ENCODE measurements at regions not wholly inside any gene's neighbourhood (a gene's known extent, or its start where the extent isn't known, plus 50 kb on each side); places are given as distances from the start of the nearest gene placed in this dataset.
"Not testable (repeated sequence)": the region's sequence is repeated elsewhere in the genome, so short reads cannot be mapped to it uniquely, and the experiment has no call there.

- H3K36me3 Mint-ChIP-seq; H3K4me1 Mint-ChIP-seq; H3K27me3 Mint-ChIP-seq; ATAC-seq (ENCODE audit: low read depth); H3K9me3 Mint-ChIP-seq; DNase-seq (ENCODE audit: low spot score in 2 of 2); H3K27ac Mint-ChIP-seq; H3K4me3 Mint-ChIP-seq: not testable (repeated sequence)
Observed at GRCh38 chr6:134537765-134538164, 219.9 kb upstream of the SGK1 start.

GRCh38 chr6:134537146-134537555 is 219.2 kb upstream of the SGK1 start:
- no peaks in the 10 kb centered on the region for H3K9me3 Mint-ChIP-seq
- H3K27me3 Mint-ChIP-seq = no peaks in the 10 kb centered on the region
- no peak overlapping the region for H3K4me3 Mint-ChIP-seq
- no peaks in the 10 kb centered on the region for H3K36me3 Mint-ChIP-seq
- no peaks in the 10 kb centered on the region for H3K4me1 Mint-ChIP-seq
- DNase-seq (ENCODE audit: low spot score in 2 of 2) (no peak), ATAC-seq (ENCODE audit: low read depth) (no peak)
- H3K27ac Mint-ChIP-seq = no peak overlapping the region

DNA sequence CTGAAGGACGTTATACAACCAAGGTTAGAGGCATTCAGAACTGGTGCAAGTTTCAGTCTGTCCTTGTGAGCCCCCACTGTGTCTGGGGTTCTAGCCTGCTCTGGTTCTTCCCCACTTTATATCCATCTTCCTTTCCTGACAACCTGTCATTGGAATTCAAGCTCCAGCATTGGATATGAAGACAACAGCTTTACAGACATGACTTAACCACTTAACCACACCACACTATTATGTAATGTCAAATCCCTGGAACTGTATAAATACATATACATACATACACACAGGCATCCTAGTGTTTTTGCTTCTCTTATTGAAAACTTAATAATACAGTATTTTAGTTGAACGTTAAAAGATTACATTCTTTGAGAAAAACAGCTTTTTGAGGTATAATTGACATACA is 217.9 kb upstream of the SGK1 start:
- H3K36me3 Mint-ChIP-seq = no peaks in the 10 kb centered on the region
- DNase-seq (ENCODE audit: low spot score in 2 of 2) = no peak
- no peaks in the 10 kb centered on the region for H3K4me1 Mint-ChIP-seq
- no peak overlapping the region for H3K4me3 Mint-ChIP-seq
- H3K27me3 Mint-ChIP-seq = no peaks in the 10 kb centered on the region
- no peak overlapping the region for H3K27ac Mint-ChIP-seq
- H3K9me3 Mint-ChIP-seq = no peaks in the 10 kb centered on the region
- no peak for ATAC-seq (ENCODE audit: low read depth)

GRCh38 chr6:134534708-134535149 is 216.8 kb upstream of the SGK1 start:
- Mint-ChIP-seq H3K4me3 (no peak overlapping the region), H3K4me1 (no peaks in the 10 kb centered on the region), H3K27ac (no peak overlapping the region), H3K9me3 (no peaks in the 10 kb centered on the region), H3K36me3 (no peaks in the 10 kb centered on the region), H3K27me3 (no peaks in the 10 kb centered on the region)
- no peak for ATAC-seq (ENCODE audit: low read depth)
- no peak for DNase-seq (ENCODE audit: low spot score in 2 of 2)

GRCh38 chr6:134533991-134534390 is 216.1 kb upstream of the SGK1 start:
- no peak for ATAC-seq (ENCODE audit: low read depth)
- H3K27ac Mint-ChIP-seq = no peak overlapping the region
- H3K4me1 Mint-ChIP-seq = no peaks in the 10 kb centered on the region
- H3K4me3 Mint-ChIP-seq = no peak overlapping the region
- H3K9me3 Mint-ChIP-seq = no peaks in the 10 kb centered on the region
- H3K36me3 Mint-ChIP-seq = no peaks in the 10 kb centered on the region
- no peak for DNase-seq (ENCODE audit: low spot score in 2 of 2)
- H3K27me3 Mint-ChIP-seq = no peaks in the 10 kb centered on the region

DNA sequence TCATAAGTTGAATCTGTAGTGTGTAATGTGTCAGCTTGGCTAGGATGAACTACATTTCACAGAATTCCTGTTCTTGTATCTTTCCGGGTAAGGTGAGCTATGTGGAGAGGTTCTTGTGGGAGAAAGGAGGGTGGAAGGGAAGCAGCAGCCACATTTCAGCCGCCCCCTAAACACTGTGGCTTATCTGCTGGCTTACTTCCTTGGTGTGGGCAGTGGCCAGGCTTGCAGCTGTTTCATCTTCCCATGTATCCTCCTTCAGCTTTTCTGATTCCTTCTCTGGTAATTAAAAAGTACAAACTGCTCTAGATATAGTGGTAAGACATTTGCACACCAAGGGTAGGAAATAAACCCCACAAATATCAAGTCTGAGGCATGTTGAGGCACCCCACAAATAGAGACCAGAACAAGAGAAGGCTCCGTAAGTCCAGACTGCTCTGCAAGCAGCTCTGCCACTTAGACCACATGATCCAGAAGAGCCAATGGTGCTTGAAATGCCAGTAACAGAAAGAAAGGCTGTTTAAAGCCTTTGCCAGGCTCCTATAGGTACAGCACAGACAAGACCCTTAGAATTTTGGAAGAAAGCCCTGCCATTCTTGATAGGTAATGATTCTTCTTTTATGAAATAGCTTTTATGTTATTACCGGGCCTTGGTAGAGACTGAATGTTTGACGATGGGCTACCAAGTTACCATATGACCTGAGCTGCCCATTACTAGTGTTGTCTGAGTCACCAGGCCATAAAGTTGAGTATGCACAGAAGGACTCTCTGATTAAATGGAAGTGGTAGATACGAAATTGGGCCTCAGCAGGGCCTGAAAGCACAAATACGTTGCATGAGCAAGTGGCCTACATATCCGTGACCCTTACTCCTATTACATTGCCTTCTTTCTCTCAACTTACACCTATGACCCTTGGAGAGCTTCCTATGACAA is 215.0 kb upstream of the SGK1 start:
- Mint-ChIP-seq H3K9me3 (no peaks in the 10 kb centered on the region), H3K36me3 (no peaks in the 10 kb centered on the region), H3K4me1 (no peaks in the 10 kb centered on the region), H3K27ac (no peak overlapping the region), H3K27me3 (no peaks in the 10 kb centered on the region), H3K4me3 (no peak overlapping the region)
- ATAC-seq (ENCODE audit: low read depth) (no peak), DNase-seq (ENCODE audit: low spot score in 2 of 2) (no peak)

GRCh38 chr6:134531611-134532010 is 213.7 kb upstream of the SGK1 start:
- Mint-ChIP-seq H3K9me3 (no peaks in the 10 kb centered on the region), H3K4me1 (no peaks in the 10 kb centered on the region), H3K36me3 (no peaks in the 10 kb centered on the region)

DNA sequence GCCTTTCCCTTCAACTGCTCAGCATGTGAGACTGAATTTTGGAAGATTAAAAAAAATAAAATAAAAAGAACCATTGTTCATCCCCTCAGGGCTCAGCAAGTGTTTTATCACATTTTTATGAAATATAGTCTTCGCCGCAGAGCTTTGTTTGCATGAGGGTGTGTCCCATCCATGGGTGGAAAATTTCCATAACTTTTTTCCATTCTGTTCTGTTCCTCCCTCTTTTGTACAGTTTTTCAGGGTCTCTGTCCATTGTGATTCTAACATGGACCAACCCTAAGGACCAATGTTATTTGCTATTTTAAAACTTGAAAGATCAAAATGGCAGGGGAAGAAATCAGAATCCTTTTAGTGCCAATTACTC is 213.3 kb upstream of the SGK1 start:
- no peaks in the 10 kb centered on the region for H3K36me3 Mint-ChIP-seq
- H3K4me3 Mint-ChIP-seq = no peak overlapping the region
- H3K9me3 Mint-ChIP-seq = no peaks in the 10 kb centered on the region
- no peaks in the 10 kb centered on the region for H3K27me3 Mint-ChIP-seq
- no peak overlapping the region for H3K27ac Mint-ChIP-seq
- no peaks in the 10 kb centered on the region for H3K4me1 Mint-ChIP-seq
- DNase-seq (ENCODE audit: low spot score in 2 of 2) (no peak), ATAC-seq (ENCODE audit: low read depth) (no peak)

More at GRCh38 chr6:134531611-134532010, 213.7 kb upstream of the SGK1 start:
- ATAC-seq (ENCODE audit: low read depth) = no peak
- no peak for DNase-seq (ENCODE audit: low spot score in 2 of 2)
- Mint-ChIP-seq H3K27ac (no peak overlapping the region), H3K4me3 (no peak overlapping the region), H3K27me3 (no peaks in the 10 kb centered on the region)

- Mint-ChIP-seq H3K27ac (no peak overlapping the region), H3K4me1 (no peaks in the 10 kb centered on the region)
- no peak for DNase-seq (ENCODE audit: low spot score in 2 of 2)
Observed at GRCh38 chr6:134529921-134530320, 212.0 kb upstream of the SGK1 start.

GRCh38 chr6:134529305-134529704 is 211.4 kb upstream of the SGK1 start:
- H3K4me3 Mint-ChIP-seq = no peak overlapping the region
- ATAC-seq (ENCODE audit: low read depth) (no peak), DNase-seq (ENCODE audit: low spot score in 2 of 2) (no peak)
- H3K36me3 Mint-ChIP-seq = no peaks in the 10 kb centered on the region
- no peak overlapping the region for H3K27ac Mint-ChIP-seq
- H3K4me1 Mint-ChIP-seq = no peaks in the 10 kb centered on the region
- H3K9me3 Mint-ChIP-seq = no peaks in the 10 kb centered on the region
- no peaks in the 10 kb centered on the region for H3K27me3 Mint-ChIP-seq

More at GRCh38 chr6:134529921-134530320, 212.0 kb upstream of the SGK1 start:
- no peaks in the 10 kb centered on the region for H3K36me3 Mint-ChIP-seq
- no peak overlapping the region for H3K4me3 Mint-ChIP-seq
- no peaks in the 10 kb centered on the region for H3K27me3 Mint-ChIP-seq
- no peak for ATAC-seq (ENCODE audit: low read depth)
- H3K9me3 Mint-ChIP-seq = no peaks in the 10 kb centered on the region

- no peaks in the 10 kb centered on the region for H3K36me3 Mint-ChIP-seq
Observed at GRCh38 chr6:134527108-134527787, 209.3 kb upstream of the SGK1 start.

DNA sequence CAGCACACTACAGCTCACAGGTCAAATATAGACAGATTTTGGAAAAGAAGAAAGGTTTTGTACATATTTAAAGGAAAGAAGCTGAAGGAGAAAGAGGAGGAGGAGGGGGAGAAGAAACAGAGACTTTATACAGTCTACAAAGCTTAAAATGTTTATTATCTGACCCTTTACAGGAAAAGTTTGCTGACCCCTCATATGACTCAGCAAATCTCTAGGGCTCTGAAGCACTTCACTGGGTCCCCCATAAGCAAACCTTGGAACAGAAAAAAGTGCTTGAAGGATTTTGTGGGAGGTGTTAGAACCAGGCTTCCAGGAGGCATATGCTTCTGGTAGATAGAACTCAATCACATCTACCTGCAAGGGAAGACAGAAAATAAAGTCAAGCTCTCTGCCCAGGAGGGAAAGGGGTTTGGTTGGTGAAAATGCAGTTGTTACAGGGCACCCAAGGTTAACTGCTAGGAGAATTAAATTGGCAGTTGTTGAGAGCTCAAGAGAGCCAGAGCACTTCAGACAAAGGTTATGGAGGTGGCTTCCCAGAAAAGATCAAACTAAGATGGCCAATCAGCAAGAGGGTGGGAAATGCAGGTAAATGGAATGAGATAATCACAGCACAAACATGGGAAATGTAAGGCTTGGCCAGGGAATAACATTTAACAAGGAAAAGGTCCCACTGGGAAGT is 207.4 kb upstream of the SGK1 start:
- Mint-ChIP-seq H3K9me3 (no peaks in the 10 kb centered on the region), H3K27me3 (no peaks in the 10 kb centered on the region), H3K4me1 (peaks cover 3% of the 10 kb centered on the region), H3K36me3 (no peaks in the 10 kb centered on the region), H3K27ac (no peak overlapping the region), H3K4me3 (no peak overlapping the region)
- DNase-seq (ENCODE audit: low spot score in 2 of 2) (no peak), ATAC-seq (ENCODE audit: low read depth) (no peak)

More at GRCh38 chr6:134527108-134527787, 209.3 kb upstream of the SGK1 start:
- no peaks in the 10 kb centered on the region for H3K4me1 Mint-ChIP-seq
- no peak overlapping the region for H3K4me3 Mint-ChIP-seq
- H3K9me3 Mint-ChIP-seq = no peaks in the 10 kb centered on the region
- ATAC-seq (ENCODE audit: low read depth) (no peak), DNase-seq (ENCODE audit: low spot score in 2 of 2) (no peak)
- no peak overlapping the region for H3K27ac Mint-ChIP-seq
- no peaks in the 10 kb centered on the region for H3K27me3 Mint-ChIP-seq

DNA sequence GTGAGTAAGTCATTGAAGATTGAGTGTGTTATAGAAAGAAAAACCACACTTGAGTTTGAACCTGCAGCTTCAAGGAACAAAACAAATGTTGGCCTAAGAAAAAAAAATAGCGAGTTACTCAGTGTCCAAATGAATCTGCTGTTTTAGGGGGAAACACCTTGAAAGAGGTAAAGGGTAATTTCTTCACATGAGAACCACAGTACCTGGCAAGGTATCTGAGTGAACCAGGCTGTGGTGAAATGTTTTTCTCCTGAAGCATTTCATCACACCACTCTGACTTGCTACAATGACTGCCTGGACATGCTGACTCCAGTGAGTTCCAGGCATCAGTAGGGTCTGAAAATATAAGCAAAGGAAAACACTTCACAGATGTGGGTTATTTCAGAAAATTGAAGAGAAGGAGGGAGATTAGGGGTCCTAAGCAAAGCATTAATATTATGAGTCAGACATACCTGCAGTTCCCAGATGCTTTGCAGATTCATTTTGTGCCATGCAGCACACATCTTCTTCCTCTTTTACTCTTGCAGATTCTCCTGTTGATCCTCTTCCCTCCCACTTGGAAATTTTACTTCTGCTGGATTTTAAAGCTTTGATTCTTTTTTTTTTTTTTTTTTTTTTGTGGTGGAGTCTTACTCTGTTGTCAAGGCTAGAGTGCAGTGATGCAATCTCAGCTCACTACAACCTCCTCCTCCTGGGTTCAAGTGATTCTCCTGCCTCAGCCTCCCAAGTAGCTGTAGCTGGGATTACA is 206.2 kb upstream of the SGK1 start:
- DNase-seq (ENCODE audit: low spot score in 2 of 2) = no peak
- Mint-ChIP-seq H3K27me3 (no peaks in the 10 kb centered on the region), H3K4me3 (no peak overlapping the region), H3K36me3 (no peaks in the 10 kb centered on the region), H3K9me3 (no peaks in the 10 kb centered on the region), H3K4me1 (peaks cover 8% of the 10 kb centered on the region), H3K27ac (no peak overlapping the region)
- no peak for ATAC-seq (ENCODE audit: low read depth)

Measured in memory B cell (primary cell).